Urothelium cell line (cell line): ENCODE measurements at regions not wholly inside any gene's neighbourhood (a gene's known extent, or its start where the extent isn't known, plus 50 kb on each side); places are given as distances from the start of the nearest gene placed in this dataset.
"Not testable (repeated sequence)": the region's sequence is repeated elsewhere in the genome, so short reads cannot be mapped to it uniquely, and the experiment has no call there.

Source experiments
- DNase-seq: peaks from one replicate; pipeline ENCODE4 v3.0.0; 2011; ENCODE audit warnings: low spot score, mixed read lengths
- FAIRE-seq: peaks from 2 replicates; lab custom pipeline; 2011; peaks lifted over from hg19 to GRCh38; lab: Jason Lieb, UNC

GRCh38 chr11:15686259-15686658 lies 571.5 kb downstream of the INSC start:
- not testable (repeated sequence) for FAIRE-seq

GRCh38 chr11:15687342-15687741 lies 572.6 kb downstream of the INSC start:
- FAIRE-seq, result no peak

More at GRCh38 chr11:15686259-15686658, 571.5 kb downstream of the INSC start:
- not testable (repeated sequence) for DNase-seq

GRCh38 chr11:15688351-15688792 lies 573.6 kb downstream of the INSC start:
- DNase-seq (peak; percentile 53), FAIRE-seq (no peak)

More at GRCh38 chr11:15687342-15687741, 572.6 kb downstream of the INSC start:
- DNase-seq, result no peak

GRCh38 chr11:15690320-15690719 lies 575.6 kb downstream of the INSC start:
- DNase-seq (no peak), FAIRE-seq (no peak)

GRCh38 chr11:15692739-15693138 lies 578.0 kb downstream of the INSC start:
- DNase-seq, result peak; percentile 77
- peak; percentile 73 for FAIRE-seq

- DNase-seq (no peak), FAIRE-seq (no peak)
Observed at GRCh38 chr11:15695096-15695721, 580.5 kb downstream of the INSC start.

GRCh38 chr11:15696069-15696468 lies 581.3 kb downstream of the INSC start:
- no peak for FAIRE-seq
- no peak for DNase-seq

- FAIRE-seq, result no peak
- DNase-seq, result no peak
Observed at GRCh38 chr11:15697437-15698236, 582.9 kb downstream of the INSC start.

GRCh38 chr11:15698855-15699254 lies 584.1 kb downstream of the INSC start:
- FAIRE-seq, result no peak

GRCh38 chr11:15699978-15700377 lies 585.3 kb downstream of the INSC start:
- no peak for FAIRE-seq
- no peak for DNase-seq

More at GRCh38 chr11:15698855-15699254, 584.1 kb downstream of the INSC start:
- DNase-seq, result no peak

GRCh38 chr11:15700456-15700855 lies 585.7 kb downstream of the INSC start:
- FAIRE-seq, result no peak

GRCh38 chr11:15704064-15704463 lies 589.3 kb downstream of the INSC start:
- FAIRE-seq, result no peak
- no peak for DNase-seq

More at GRCh38 chr11:15700456-15700855, 585.7 kb downstream of the INSC start:
- DNase-seq, result no peak

GRCh38 chr11:15704556-15704955 lies 589.8 kb downstream of the INSC start:
- FAIRE-seq (no peak), DNase-seq (no peak)

- FAIRE-seq (no peak), DNase-seq (no peak)
Observed at GRCh38 chr11:15705891-15706290, 591.2 kb downstream of the INSC start.

- FAIRE-seq, result no peak
- no peak for DNase-seq
Observed at GRCh38 chr11:15707194-15707593, 592.5 kb downstream of the INSC start.

GRCh38 chr11:15707971-15708370 lies 593.2 kb downstream of the INSC start:
- DNase-seq (peak; percentile 29), FAIRE-seq (no peak)

- DNase-seq, result no peak
Observed at GRCh38 chr11:15710580-15711275, 596.0 kb downstream of the INSC start.

GRCh38 chr11:15711311-15711710 lies 596.6 kb downstream of the INSC start:
- FAIRE-seq (no peak), DNase-seq (no peak)

More at GRCh38 chr11:15710580-15711275, 596.0 kb downstream of the INSC start:
- FAIRE-seq, result no peak

GRCh38 chr11:15714641-15715399 lies 600.1 kb downstream of the INSC start:
- DNase-seq (no peak), FAIRE-seq (no peak)

GRCh38 chr11:15716550-15716949 lies 601.8 kb downstream of the INSC start:
- FAIRE-seq (no peak), DNase-seq (peak; percentile 55)

- no peak for DNase-seq
- FAIRE-seq, result no peak
Observed at GRCh38 chr11:15720460-15720859, 605.7 kb downstream of the INSC start.
